ENCODE measurements at regions not wholly inside any gene's neighbourhood (a gene's known extent, or its start where the extent isn't known, plus 50 kb on each side); places are given as distances from the start of the nearest gene placed in this dataset.

- no peak for TF ChIP-seq POLR2A (IDR thresholded peaks at IDR 0.05)
- TF ChIP-seq, protein P1, sequence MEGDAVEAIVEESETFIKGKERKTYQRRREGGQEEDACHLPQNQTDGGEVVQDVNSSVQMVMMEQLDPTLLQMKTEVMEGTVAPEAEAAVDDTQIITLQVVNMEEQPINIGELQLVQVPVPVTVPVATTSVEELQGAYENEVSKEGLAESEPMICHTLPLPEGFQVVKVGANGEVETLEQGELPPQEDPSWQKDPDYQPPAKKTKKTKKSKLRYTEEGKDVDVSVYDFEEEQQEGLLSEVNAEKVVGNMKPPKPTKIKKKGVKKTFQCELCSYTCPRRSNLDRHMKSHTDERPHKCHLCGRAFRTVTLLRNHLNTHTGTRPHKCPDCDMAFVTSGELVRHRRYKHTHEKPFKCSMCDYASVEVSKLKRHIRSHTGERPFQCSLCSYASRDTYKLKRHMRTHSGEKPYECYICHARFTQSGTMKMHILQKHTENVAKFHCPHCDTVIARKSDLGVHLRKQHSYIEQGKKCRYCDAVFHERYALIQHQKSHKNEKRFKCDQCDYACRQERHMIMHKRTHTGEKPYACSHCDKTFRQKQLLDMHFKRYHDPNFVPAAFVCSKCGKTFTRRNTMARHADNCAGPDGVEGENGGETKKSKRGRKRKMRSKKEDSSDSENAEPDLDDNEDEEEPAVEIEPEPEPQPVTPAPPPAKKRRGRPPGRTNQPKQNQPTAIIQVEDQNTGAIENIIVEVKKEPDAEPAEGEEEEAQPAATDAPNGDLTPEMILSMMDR (IDR thresholded peaks at IDR 0.05 in 4 of 5, conservative IDR thresholded peaks at IDR 0.05 in 1 of 5) = no peak
Measured at GRCh38 chr2:56118474-56118873, 65.3 kb upstream of the CCDC85A start.

All from gastrocnemius medialis (tissue), 4 donors.